ENCODE measurements at regions not wholly inside any gene's neighbourhood (a gene's known extent, or its start where the extent isn't known, plus 50 kb on each side); places are given as distances from the start of the nearest gene placed in this dataset.

DNA sequence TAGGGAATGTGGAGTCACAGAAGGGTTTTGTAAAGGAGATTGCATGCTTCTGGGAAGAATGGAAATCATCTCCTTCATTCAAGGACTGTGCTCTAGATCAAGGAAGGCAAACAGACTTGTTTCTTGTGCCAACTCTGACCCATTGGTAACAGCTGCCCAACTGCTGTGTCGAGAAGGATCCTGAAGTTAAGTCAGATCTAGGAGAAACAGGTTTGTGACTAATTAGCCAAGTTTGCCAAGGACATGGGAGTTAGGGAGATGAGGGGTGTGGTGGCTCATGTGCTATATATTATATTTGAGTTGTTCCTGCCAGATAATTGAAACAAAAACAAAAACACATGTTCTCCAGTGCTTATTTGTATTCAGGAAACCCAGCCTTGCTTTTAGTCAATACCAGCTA, 251.2 kb upstream of the USP24 start:
- Mint-ChIP-seq H3K4me1 (peaks cover 10% of the 10 kb centered on the region), H3K27ac (no peak overlapping the region), H3K36me3 (no peaks in the 10 kb centered on the region), H3K4me3 (no peak overlapping the region), H3K9me3 (0 out of 2 replicates have a peak, but pooled peaks cover 4% of the 10 kb centered on the region), H3K27me3 (ENCODE audit: low read depth) (no peaks in the 10 kb centered on the region)
- ATAC-seq (no peak), DNase-seq (ENCODE audit: low spot score) (no peak)
- ChIA-PET CTCF (interaction anchor here (1.1 kb wide), 1 partner anchor 12 kb away, joined by 4 read pairs; no protein-coding TSS in a partner anchor), POLR2A (no interaction called here)
- TF ChIP-seq, protein P1, sequence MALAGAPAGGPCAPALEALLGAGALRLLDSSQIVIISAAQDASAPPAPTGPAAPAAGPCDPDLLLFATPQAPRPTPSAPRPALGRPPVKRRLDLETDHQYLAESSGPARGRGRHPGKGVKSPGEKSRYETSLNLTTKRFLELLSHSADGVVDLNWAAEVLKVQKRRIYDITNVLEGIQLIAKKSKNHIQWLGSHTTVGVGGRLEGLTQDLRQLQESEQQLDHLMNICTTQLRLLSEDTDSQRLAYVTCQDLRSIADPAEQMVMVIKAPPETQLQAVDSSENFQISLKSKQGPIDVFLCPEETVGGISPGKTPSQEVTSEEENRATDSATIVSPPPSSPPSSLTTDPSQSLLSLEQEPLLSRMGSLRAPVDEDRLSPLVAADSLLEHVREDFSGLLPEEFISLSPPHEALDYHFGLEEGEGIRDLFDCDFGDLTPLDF (CRISPR knock-in tag; IDR thresholded peaks at IDR 0.05): no peak
- TF ChIP-seq ZNF263 (CRISPR knock-in tag; IDR thresholded peaks at IDR 0.05; ENCODE audit: low read depth) (no peak), ZNF138 (CRISPR knock-in tag; conservative IDR thresholded peaks at IDR 0.05) (no peak), NFYB (CRISPR knock-in tag; conservative IDR thresholded peaks at IDR 0.05; ENCODE audit: low read depth) (no peak)
- TF ChIP-seq, protein P2, sequence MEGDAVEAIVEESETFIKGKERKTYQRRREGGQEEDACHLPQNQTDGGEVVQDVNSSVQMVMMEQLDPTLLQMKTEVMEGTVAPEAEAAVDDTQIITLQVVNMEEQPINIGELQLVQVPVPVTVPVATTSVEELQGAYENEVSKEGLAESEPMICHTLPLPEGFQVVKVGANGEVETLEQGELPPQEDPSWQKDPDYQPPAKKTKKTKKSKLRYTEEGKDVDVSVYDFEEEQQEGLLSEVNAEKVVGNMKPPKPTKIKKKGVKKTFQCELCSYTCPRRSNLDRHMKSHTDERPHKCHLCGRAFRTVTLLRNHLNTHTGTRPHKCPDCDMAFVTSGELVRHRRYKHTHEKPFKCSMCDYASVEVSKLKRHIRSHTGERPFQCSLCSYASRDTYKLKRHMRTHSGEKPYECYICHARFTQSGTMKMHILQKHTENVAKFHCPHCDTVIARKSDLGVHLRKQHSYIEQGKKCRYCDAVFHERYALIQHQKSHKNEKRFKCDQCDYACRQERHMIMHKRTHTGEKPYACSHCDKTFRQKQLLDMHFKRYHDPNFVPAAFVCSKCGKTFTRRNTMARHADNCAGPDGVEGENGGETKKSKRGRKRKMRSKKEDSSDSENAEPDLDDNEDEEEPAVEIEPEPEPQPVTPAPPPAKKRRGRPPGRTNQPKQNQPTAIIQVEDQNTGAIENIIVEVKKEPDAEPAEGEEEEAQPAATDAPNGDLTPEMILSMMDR (IDR thresholded peaks at IDR 0.05): no peak
- TF ChIP-seq, protein P3, sequence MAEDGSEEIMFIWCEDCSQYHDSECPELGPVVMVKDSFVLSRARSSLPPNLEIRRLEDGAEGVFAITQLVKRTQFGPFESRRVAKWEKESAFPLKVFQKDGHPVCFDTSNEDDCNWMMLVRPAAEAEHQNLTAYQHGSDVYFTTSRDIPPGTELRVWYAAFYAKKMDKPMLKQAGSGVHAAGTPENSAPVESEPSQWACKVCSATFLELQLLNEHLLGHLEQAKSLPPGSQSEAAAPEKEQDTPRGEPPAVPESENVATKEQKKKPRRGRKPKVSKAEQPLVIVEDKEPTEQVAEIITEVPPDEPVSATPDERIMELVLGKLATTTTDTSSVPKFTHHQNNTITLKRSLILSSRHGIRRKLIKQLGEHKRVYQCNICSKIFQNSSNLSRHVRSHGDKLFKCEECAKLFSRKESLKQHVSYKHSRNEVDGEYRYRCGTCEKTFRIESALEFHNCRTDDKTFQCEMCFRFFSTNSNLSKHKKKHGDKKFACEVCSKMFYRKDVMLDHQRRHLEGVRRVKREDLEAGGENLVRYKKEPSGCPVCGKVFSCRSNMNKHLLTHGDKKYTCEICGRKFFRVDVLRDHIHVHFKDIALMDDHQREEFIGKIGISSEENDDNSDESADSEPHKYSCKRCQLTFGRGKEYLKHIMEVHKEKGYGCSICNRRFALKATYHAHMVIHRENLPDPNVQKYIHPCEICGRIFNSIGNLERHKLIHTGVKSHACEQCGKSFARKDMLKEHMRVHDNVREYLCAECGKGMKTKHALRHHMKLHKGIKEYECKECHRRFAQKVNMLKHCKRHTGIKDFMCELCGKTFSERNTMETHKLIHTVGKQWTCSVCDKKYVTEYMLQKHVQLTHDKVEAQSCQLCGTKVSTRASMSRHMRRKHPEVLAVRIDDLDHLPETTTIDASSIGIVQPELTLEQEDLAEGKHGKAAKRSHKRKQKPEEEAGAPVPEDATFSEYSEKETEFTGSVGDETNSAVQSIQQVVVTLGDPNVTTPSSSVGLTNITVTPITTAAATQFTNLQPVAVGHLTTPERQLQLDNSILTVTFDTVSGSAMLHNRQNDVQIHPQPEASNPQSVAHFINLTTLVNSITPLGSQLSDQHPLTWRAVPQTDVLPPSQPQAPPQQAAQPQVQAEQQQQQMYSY (CRISPR knock-in tag; IDR thresholded peaks at IDR 0.05): no peak
- TF ChIP-seq, protein P4, sequence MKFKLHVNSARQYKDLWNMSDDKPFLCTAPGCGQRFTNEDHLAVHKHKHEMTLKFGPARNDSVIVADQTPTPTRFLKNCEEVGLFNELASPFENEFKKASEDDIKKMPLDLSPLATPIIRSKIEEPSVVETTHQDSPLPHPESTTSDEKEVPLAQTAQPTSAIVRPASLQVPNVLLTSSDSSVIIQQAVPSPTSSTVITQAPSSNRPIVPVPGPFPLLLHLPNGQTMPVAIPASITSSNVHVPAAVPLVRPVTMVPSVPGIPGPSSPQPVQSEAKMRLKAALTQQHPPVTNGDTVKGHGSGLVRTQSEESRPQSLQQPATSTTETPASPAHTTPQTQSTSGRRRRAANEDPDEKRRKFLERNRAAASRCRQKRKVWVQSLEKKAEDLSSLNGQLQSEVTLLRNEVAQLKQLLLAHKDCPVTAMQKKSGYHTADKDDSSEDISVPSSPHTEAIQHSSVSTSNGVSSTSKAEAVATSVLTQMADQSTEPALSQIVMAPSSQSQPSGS (CRISPR knock-in tag; IDR thresholded peaks at IDR 0.05; ENCODE audit: borderline replicate concordance, low read depth): no peak

DNA sequence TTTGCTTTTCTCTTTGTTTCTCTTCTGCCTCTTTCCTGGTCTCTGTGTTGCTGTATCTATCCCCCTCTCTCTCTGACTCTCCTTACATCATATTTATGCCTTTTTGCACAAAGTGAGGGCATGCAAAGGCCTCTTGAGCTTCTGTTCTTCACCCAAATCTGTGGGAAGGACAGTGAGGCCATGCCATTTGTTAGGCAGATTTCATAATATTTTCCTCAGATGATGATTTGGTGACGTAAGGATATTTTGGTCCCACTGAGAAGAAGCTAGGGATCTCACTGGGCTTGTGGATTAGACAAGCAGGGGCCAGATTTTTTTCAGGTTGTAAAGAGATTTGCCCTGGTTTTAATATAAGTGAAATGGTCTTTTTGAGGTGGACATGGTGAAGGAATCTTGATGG, 249.4 kb upstream of the USP24 start:
- Mint-ChIP-seq H3K4me1 (peaks cover 10% of the 10 kb centered on the region), H3K27me3 (ENCODE audit: low read depth) (no peaks in the 10 kb centered on the region; the same call in 1 of the 2 replicates), H3K4me3 (no peak overlapping the region), H3K9me3 (peaks cover 6% of the 10 kb centered on the region; the same call in 1 of the 2 replicates), H3K27ac (no peak overlapping the region), H3K36me3 (no peaks in the 10 kb centered on the region)
- ATAC-seq (no peak), DNase-seq (ENCODE audit: low spot score) (no peak)
- ChIA-PET CTCF (interaction anchor here (1.3 kb wide), 1 partner anchor 89 kb away, joined by 4 read pairs; no protein-coding TSS in a partner anchor), POLR2A (no interaction called here)
- TF ChIP-seq, protein P5, sequence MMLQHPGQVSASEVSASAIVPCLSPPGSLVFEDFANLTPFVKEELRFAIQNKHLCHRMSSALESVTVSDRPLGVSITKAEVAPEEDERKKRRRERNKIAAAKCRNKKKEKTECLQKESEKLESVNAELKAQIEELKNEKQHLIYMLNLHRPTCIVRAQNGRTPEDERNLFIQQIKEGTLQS (CRISPR knock-in tag; conservative IDR thresholded peaks at IDR 0.05): no peak
- TF ChIP-seq ATF1 (CRISPR knock-in tag; IDR thresholded peaks at IDR 0.05) (no peak), SOX15 (CRISPR knock-in tag; IDR thresholded peaks at IDR 0.05) (no peak), ETV6 (CRISPR knock-in tag; IDR thresholded peaks at IDR 0.05) (no peak), FOXK1 (CRISPR knock-in tag; IDR thresholded peaks at IDR 0.05) (no peak)
- TF ChIP-seq, protein P6, sequence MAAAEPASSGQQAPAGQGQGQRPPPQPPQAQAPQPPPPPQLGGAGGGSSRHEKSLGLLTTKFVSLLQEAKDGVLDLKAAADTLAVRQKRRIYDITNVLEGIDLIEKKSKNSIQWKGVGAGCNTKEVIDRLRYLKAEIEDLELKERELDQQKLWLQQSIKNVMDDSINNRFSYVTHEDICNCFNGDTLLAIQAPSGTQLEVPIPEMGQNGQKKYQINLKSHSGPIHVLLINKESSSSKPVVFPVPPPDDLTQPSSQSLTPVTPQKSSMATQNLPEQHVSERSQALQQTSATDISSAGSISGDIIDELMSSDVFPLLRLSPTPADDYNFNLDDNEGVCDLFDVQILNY (CRISPR knock-in tag; IDR thresholded peaks at IDR 0.05): no peak
- TF ChIP-seq, protein P7, sequence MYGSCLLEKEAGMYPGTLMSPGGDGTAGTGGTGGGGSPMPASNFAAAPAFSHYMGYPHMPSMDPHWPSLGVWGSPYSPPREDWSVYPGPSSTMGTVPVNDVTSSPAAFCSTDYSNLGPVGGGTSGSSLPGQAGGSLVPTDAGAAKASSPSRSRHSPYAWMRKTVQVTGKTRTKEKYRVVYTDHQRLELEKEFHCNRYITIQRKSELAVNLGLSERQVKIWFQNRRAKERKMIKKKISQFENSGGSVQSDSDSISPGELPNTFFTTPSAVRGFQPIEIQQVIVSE (CRISPR knock-in tag; IDR thresholded peaks at IDR 0.05; ENCODE audit: borderline replicate concordance): no peak
- TF ChIP-seq, protein P8, sequence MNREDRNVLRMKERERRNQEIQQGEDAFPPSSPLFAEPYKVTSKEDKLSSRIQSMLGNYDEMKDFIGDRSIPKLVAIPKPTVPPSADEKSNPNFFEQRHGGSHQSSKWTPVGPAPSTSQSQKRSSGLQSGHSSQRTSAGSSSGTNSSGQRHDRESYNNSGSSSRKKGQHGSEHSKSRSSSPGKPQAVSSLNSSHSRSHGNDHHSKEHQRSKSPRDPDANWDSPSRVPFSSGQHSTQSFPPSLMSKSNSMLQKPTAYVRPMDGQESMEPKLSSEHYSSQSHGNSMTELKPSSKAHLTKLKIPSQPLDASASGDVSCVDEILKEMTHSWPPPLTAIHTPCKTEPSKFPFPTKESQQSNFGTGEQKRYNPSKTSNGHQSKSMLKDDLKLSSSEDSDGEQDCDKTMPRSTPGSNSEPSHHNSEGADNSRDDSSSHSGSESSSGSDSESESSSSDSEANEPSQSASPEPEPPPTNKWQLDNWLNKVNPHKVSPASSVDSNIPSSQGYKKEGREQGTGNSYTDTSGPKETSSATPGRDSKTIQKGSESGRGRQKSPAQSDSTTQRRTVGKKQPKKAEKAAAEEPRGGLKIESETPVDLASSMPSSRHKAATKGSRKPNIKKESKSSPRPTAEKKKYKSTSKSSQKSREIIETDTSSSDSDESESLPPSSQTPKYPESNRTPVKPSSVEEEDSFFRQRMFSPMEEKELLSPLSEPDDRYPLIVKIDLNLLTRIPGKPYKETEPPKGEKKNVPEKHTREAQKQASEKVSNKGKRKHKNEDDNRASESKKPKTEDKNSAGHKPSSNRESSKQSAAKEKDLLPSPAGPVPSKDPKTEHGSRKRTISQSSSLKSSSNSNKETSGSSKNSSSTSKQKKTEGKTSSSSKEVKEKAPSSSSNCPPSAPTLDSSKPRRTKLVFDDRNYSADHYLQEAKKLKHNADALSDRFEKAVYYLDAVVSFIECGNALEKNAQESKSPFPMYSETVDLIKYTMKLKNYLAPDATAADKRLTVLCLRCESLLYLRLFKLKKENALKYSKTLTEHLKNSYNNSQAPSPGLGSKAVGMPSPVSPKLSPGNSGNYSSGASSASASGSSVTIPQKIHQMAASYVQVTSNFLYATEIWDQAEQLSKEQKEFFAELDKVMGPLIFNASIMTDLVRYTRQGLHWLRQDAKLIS (CRISPR knock-in tag; IDR thresholded peaks at IDR 0.05; ENCODE audit: borderline replicate concordance): no peak
- TF ChIP-seq, protein P9, sequence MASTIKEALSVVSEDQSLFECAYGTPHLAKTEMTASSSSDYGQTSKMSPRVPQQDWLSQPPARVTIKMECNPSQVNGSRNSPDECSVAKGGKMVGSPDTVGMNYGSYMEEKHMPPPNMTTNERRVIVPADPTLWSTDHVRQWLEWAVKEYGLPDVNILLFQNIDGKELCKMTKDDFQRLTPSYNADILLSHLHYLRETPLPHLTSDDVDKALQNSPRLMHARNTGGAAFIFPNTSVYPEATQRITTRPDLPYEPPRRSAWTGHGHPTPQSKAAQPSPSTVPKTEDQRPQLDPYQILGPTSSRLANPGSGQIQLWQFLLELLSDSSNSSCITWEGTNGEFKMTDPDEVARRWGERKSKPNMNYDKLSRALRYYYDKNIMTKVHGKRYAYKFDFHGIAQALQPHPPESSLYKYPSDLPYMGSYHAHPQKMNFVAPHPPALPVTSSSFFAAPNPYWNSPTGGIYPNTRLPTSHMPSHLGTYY (CRISPR knock-in tag; IDR thresholded peaks at IDR 0.05): no peak
- TF ChIP-seq, protein P10, sequence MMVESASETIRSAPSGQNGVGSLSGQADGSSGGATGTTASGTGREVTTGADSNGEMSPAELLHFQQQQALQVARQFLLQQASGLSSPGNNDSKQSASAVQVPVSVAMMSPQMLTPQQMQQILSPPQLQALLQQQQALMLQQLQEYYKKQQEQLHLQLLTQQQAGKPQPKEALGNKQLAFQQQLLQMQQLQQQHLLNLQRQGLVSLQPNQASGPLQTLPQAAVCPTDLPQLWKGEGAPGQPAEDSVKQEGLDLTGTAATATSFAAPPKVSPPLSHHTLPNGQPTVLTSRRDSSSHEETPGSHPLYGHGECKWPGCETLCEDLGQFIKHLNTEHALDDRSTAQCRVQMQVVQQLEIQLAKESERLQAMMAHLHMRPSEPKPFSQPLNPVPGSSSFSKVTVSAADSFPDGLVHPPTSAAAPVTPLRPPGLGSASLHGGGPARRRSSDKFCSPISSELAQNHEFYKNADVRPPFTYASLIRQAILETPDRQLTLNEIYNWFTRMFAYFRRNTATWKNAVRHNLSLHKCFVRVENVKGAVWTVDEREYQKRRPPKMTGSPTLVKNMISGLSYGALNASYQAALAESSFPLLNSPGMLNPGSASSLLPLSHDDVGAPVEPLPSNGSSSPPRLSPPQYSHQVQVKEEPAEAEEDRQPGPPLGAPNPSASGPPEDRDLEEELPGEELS (CRISPR knock-in tag; IDR thresholded peaks at IDR 0.05): no peak
